NCI-H1694 (cell line): ENCODE measurements at regions not wholly inside any gene's neighbourhood (a gene's known extent, or its start where the extent isn't known, plus 50 kb on each side); places are given as distances from the start of the nearest gene placed in this dataset.

Source experiments
- DNase-seq: peaks from one replicate; lab custom pipeline; 2025; lab: John Stamatoyannopoulos, UW

- DNase-seq: no peak
Observed at GRCh38 chr10:88169037-88169319, 305.6 kb downstream of the PTEN start.

GRCh38 chr10:88170628-88171027 lies 307.2 kb downstream of the PTEN start:
- no peak for DNase-seq

DNA sequence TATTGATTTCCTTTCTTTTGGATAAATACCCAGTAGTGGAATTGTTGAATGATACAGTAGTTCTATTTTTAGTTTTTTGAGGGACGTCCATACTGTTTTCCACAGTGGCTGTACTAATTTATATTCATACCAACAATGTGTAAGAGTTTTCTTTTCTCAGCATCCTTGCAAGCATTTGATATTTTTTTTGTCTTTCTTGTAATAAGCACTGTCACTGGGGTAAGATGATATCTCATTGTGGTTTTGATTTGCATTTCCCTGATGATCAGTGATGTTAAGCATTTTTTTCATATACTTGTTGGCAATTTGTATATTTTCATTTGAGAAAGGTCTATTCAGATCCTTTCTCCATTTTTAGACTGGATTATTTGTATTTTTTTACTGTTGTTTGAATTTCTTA lies 308.7 kb downstream of the PTEN start:
- no peak for DNase-seq

DNA sequence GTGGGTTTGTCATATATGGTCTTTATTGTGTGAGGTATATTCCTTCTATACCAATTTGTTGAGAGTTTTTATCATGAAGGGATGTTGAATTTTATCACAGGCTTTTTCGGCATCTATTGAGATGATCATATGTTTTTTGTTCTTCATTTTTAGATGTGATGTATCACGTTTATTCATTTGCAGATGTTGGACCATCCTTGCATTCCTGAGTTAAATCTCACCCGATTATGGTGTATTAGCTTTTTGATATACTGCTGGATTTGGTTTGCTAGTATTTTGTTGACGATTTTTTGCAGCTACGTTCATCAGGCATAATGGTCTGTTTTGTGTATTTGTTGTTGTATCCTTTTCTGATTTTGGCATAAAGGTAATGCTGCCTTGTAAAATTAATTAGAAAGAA lies 311.0 kb downstream of the PTEN start:
- no peak for DNase-seq

DNA sequence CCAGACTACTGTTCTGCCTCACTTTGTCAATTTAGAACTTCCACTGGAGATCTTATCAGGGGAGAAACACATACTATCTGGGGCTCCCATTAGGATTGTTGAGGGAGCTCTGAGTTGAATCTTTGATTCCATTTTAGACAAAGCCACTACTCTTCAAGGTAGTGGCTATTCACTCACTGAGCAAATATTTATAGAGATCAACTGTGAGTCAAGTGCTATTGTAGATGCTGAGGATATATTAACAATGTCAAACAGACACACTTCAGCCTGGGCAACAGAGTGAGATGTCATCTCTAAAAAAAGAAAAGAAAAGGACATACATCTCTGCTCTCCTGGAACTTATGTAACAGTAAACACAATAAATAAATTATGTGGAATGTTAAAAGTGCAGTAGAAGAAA lies 315.3 kb downstream of the PTEN start:
- no peak for DNase-seq

DNA sequence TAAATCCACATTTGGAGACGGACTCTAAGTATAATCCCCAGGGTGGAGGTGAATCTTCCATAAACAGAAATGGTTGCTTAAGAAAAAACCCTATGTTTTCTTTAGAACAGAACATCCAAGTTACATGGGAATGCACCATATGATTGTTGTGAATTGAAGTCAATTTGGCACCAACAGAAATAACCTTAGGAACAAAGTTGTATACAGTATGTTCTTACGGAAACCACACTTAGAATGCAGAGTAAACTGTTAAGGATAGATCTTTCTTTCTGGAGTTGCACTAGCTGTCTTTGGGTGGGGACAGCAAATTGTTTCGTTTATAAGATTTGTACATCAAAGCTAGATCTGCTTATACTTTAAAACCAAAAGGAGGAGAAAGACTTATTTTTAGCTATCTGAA lies 316.4 kb downstream of the PTEN start:
- DNase-seq: no peak

- no peak for DNase-seq
Observed at GRCh38 chr10:88181902-88182600, 318.6 kb downstream of the PTEN start.

DNA sequence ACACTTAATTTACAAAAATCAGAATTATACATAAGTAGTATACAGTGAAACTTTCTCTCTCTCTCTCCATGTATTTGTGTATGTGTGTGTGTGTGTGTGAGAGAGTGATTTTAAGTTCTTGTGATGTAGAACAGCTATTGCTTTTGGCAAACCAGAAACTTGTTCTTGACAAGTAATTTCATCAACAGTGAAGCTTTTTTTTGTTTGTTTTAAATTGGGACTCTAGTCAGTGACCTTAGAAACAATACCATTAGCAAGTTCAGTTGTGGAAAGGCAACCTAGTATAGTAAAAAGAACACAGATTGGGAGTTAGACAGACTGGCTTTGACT lies 319.1 kb downstream of the PTEN start:
- DNase-seq: no peak

GRCh38 chr10:88184543-88185297 lies 321.3 kb downstream of the PTEN start:
- DNase-seq: no peak

GRCh38 chr10:88185830-88186229 lies 322.4 kb downstream of the PTEN start:
- no peak for DNase-seq

DNA sequence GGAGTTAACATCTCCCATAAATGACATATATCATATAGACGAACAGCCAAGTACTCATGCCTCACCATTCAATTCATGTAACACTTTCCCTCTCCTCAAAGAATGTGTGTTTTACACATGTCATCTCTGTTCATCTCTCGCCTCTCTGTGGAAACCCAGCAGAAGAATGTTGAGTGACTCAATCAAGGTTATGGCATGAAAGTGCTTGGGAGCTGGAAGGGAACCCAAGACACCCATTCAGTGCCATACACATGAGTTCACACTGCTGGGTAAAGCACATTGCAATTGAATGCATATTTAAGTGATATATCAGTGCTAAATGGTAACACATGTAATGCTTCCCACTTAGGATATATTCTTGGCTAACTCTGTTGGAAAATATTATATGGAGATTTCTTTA lies 322.9 kb downstream of the PTEN start:
- DNase-seq: no peak

- DNase-seq: no peak
Observed at GRCh38 chr10:88187472-88187871, 324.0 kb downstream of the PTEN start.

- no peak for DNase-seq
Observed at GRCh38 chr10:88190123-88190522, 326.7 kb downstream of the PTEN start.

DNA sequence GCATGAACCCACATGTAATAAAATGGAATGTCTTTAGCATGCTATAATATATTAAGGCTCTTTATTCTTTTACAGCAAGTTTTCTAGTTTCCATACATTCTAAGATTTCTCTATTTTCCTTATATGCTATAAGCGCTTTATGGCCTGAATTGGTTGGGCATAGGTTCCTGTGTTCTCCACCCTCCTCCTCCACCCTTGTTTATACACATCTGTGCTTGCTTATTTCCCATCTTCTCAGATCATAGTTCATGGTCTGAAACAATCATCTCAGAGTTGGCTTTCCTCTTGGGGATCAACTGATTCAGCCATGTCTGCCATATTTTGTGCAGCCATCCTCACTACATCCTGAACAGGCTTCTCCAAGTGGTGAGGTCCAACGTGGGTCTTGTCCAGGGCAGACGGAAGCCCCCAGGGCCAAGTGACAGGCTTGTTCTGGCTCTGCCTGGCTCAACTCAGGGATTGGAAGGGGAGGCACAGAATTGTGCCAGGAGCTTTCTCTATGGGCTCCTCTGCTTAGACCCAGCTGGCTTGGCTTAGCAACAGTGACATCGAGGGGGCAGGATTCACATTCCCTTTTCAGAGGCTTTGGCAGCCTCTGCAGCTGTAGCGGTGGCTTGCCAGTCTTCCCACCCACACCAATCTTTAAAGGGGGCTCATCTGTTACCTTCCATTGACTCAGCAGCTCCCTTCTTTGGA lies 327.3 kb downstream of the PTEN start:
- DNase-seq: no peak

DNA sequence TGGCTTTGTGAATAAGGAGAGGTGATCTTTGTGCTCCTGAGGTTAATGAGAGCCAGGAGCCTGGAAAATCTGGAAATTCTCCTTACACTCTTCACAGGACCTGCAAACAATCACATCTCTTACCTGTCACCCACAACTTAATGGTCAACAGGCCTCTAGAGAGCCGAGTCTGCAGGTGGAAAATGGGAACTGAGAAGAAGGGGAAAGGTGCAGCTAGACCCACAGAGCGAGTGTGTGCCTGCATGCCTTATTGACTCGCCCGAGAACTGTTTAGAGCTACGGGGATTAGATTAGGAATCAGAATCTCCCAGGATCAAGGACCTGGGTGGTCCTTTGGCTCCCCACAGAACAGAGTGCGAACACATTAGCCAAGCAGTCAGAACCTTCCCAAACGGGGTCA lies 329.6 kb downstream of the PTEN start:
- no peak for DNase-seq

GRCh38 chr10:88194041-88194887 lies 330.8 kb downstream of the PTEN start:
- no peak for DNase-seq

DNA sequence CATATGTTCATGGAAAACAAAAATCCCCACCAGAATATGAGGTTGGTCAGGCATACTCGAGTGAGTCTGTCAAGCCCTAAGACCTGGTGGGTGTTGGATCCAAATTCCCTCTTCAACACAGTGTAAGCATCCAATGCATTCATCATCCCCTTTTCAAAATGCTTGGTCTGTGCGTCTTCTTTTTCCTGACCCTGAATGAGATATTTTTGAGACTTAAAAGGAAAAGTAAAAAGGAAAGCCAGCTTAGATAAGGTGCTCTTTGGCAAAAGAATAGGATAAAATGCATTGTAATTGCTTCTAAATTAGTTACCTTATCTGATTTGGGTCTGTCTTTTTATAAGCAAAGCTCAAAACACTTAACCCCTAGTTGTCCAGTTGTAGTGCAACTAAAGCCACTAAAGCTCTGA lies 331.5 kb downstream of the PTEN start:
- no peak for DNase-seq

- no peak for DNase-seq
Observed at GRCh38 chr10:88195841-88196240, 332.4 kb downstream of the PTEN start.

GRCh38 chr10:88196291-88196690 lies 332.9 kb downstream of the PTEN start:
- no peak for DNase-seq

DNA sequence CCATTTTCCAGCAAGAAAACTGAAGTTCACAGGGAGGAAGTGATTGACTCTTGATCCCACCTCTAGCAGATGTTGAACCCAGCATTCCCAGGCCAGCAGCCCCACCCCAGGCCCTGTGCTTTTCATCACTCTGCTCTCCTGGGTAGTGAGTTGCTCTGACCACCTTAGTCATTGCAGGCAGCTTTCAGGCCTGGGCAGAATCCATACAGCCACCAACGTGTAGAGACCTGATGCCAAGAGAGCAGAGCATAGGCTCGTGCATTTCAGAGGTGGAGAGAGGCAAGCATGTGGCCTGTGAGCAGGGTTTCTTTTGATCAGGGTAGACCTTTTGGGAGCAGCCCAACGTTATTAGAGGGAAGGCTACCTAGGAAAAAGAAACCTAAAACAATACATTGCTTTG lies 334.6 kb downstream of the PTEN start:
- DNase-seq: no peak

- no peak for DNase-seq
Observed at GRCh38 chr10:88200312-88201032, 337.0 kb downstream of the PTEN start.

- DNase-seq: no peak
Observed at GRCh38 chr10:88205842-88206446, 342.5 kb downstream of the PTEN start.
